ENCODE measurements at regions not wholly inside any gene's neighbourhood (a gene's known extent, or its start where the extent isn't known, plus 50 kb on each side); places are given as distances from the start of the nearest gene placed in this dataset.

DNA sequence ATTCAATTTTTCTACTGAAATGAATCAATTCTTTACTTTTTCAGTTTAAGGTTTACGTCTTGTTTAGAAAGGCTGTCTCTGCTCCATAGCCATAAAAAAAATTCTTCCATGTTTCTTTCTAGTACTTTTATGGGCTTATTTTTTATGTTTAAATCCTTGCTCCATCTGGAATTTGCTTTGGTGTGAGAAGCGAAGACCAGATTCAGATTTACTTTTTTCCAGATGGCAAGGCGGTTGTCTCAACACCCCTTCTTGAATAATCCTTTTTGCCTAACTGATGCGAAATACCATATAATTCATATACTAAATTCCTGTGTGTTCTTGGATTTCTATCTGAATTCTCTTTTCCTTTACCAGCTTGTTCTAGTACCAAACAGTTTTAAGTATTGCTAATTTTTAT, 101.5 kb downstream of the C1orf94 start:
- TF ChIP-seq TAF1 (IDR thresholded peaks at IDR 0.05; ENCODE audit: borderline replicate concordance, insufficient read depth, low read length) (no peak), SIN3A (IDR thresholded peaks at IDR 0.05; ENCODE audit: borderline replicate concordance, insufficient read depth, low read length) (no peak), FOXP2 (optimal IDR thresholded peaks at IDR 0.05; ENCODE audit: borderline replicate concordance, extremely low read depth, extremely low read length, insufficient read depth) (no peak), POLR2AphosphoS5 (IDR thresholded peaks at IDR 0.05; ENCODE audit: low read depth, low read length) (no peak)
- TF ChIP-seq, protein P1, sequence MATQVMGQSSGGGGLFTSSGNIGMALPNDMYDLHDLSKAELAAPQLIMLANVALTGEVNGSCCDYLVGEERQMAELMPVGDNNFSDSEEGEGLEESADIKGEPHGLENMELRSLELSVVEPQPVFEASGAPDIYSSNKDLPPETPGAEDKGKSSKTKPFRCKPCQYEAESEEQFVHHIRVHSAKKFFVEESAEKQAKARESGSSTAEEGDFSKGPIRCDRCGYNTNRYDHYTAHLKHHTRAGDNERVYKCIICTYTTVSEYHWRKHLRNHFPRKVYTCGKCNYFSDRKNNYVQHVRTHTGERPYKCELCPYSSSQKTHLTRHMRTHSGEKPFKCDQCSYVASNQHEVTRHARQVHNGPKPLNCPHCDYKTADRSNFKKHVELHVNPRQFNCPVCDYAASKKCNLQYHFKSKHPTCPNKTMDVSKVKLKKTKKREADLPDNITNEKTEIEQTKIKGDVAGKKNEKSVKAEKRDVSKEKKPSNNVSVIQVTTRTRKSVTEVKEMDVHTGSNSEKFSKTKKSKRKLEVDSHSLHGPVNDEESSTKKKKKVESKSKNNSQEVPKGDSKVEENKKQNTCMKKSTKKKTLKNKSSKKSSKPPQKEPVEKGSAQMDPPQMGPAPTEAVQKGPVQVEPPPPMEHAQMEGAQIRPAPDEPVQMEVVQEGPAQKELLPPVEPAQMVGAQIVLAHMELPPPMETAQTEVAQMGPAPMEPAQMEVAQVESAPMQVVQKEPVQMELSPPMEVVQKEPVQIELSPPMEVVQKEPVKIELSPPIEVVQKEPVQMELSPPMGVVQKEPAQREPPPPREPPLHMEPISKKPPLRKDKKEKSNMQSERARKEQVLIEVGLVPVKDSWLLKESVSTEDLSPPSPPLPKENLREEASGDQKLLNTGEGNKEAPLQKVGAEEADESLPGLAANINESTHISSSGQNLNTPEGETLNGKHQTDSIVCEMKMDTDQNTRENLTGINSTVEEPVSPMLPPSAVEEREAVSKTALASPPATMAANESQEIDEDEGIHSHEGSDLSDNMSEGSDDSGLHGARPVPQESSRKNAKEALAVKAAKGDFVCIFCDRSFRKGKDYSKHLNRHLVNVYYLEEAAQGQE (IDR thresholded peaks at IDR 0.05; ENCODE audit: insufficient read depth in 1 of 2, low read depth in 2 of 2, low read length in 2 of 2): no peak

DNA sequence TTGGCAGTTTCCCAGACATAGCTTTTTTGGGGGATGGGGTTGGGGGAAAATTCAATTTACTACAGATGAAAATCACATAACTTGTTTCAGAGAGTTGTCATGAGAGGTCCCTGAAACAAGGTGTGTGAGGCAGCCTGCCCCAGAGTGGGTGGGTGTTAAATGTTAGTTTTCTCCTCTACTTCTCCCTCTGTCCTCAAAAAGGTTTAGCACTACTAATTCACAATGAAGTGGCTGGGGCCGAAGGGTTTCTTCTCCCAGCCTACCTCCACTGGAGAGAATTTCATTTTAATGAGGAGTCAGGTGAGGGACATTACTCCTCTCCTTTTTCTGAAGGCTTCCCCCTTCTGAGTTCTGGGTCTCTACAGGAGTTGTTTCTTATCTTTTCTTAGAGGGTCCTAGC, 103.3 kb downstream of the C1orf94 start:
- no peak for TF ChIP-seq TAF1 (IDR thresholded peaks at IDR 0.05; ENCODE audit: borderline replicate concordance, insufficient read depth, low read length)
- no peak for TF ChIP-seq FOXP2 (optimal IDR thresholded peaks at IDR 0.05; ENCODE audit: borderline replicate concordance, extremely low read depth, extremely low read length, insufficient read depth)
- TF ChIP-seq POLR2AphosphoS5 (IDR thresholded peaks at IDR 0.05; ENCODE audit: low read depth, low read length): no peak
- TF ChIP-seq, protein P1 (IDR thresholded peaks at IDR 0.05; ENCODE audit: insufficient read depth in 1 of 2, low read depth in 2 of 2, low read length in 2 of 2): no peak
- TF ChIP-seq SIN3A (IDR thresholded peaks at IDR 0.05; ENCODE audit: borderline replicate concordance, insufficient read depth, low read length): no peak

DNA sequence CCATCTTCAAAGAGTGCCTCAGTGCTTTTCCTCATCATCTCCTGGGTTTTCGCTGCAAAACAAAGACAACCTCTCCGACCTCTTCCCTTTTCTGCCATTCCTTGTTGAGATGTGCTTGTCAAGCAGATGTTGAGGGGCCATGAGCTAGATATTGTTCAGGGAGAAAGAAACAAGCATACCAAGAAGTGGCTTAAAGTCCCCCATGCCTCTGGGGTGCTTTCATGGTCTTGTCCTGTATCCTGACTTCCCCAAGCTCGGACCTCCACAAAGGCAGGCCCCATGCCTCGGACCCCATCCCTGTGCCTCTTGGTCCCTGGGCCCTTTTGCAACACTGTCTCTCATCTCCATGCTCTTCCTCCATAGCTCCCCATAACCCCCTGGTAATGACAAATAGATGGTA, 103.8 kb downstream of the C1orf94 start:
- no peak for TF ChIP-seq TAF1 (IDR thresholded peaks at IDR 0.05; ENCODE audit: borderline replicate concordance, insufficient read depth, low read length)
- TF ChIP-seq FOXP2 (optimal IDR thresholded peaks at IDR 0.05; ENCODE audit: borderline replicate concordance, extremely low read depth, extremely low read length, insufficient read depth): no peak
- no peak for TF ChIP-seq POLR2AphosphoS5 (IDR thresholded peaks at IDR 0.05; ENCODE audit: low read depth, low read length)

DNA sequence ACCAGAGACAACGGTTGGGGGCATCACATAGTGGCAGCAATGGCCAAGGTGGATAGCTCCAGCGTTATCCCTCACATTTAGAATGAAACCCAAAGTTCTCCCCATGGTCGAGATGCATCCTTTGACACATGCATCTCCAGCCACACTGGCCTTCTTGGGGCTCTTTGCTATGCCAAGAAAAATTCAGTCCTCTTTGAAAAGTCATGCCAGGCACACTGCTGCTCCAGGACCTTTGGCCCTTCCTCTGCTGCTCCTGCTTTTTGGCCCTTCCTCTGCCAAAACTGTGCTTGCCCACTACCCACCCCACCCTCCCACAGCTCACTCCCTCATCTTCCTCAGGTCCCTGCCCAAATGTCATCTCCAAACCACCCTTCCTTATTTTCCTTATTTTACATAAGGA, 106.4 kb downstream of the C1orf94 start:
- no peak for TF ChIP-seq SIN3A (IDR thresholded peaks at IDR 0.05; ENCODE audit: borderline replicate concordance, insufficient read depth, low read length)
- no peak for TF ChIP-seq FOXP2 (optimal IDR thresholded peaks at IDR 0.05; ENCODE audit: borderline replicate concordance, extremely low read depth, extremely low read length, insufficient read depth)
- TF ChIP-seq POLR2AphosphoS5 (IDR thresholded peaks at IDR 0.05; ENCODE audit: low read depth, low read length): no peak
- TF ChIP-seq TAF1 (IDR thresholded peaks at IDR 0.05; ENCODE audit: borderline replicate concordance, insufficient read depth, low read length): no peak
- TF ChIP-seq, protein P1 (IDR thresholded peaks at IDR 0.05; ENCODE audit: insufficient read depth in 1 of 2, low read depth in 2 of 2, low read length in 2 of 2): no peak

DNA sequence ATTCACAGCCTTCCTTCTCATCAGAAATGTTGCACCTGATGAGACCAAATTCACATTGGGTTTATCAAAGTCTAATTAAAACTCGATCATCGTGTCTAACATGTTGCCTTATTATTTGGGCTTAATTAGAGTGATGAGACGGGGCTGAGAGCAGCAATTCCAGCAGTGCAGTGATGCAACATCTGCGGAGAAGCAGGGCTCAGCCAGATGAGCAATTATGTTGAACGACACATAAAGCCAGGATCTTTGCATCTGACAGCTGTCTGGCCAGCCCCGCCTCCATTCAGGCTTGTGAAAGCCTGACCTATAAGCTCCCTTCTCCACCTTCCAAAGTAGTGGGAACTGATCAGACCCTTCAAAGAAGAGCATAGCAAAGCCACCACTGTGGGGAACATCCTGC, 109.8 kb downstream of the C1orf94 start:
- no peak for TF ChIP-seq TAF1 (IDR thresholded peaks at IDR 0.05; ENCODE audit: borderline replicate concordance, insufficient read depth, low read length)
- no peak for TF ChIP-seq SIN3A (IDR thresholded peaks at IDR 0.05; ENCODE audit: borderline replicate concordance, insufficient read depth, low read length)
- no peak for TF ChIP-seq FOXP2 (optimal IDR thresholded peaks at IDR 0.05; ENCODE audit: borderline replicate concordance, extremely low read depth, extremely low read length, insufficient read depth)
- TF ChIP-seq, protein P1 (IDR thresholded peaks at IDR 0.05; ENCODE audit: insufficient read depth in 1 of 2, low read depth in 2 of 2, low read length in 2 of 2): no peak
- TF ChIP-seq POLR2AphosphoS5 (IDR thresholded peaks at IDR 0.05; ENCODE audit: low read depth, low read length): no peak

Data from PFSK-1 (cell line).